Subcutaneous abdominal adipose tissue (tissue), 5 donors: ENCODE measurements at regions not wholly inside any gene's neighbourhood (a gene's known extent, or its start where the extent isn't known, plus 50 kb on each side); places are given as distances from the start of the nearest gene placed in this dataset.

Source experiments
- H3K27ac ChIP-seq: one replicate; pipeline ENCODE4 v1.7.0; 2013; ENCODE audit warnings: low read depth, mild to moderate bottlenecking, inconsistent platforms, low read length, moderate library complexity
- H3K27me3 ChIP-seq, 5 donors: one replicate each; pipeline ENCODE4 v1.7.0; 2013; ENCODE audit warnings: low read length in 5 of 5, inconsistent platforms in 1 of 5; ENCODE audit not compliant: control insufficient read depth in 5 of 5, insufficient read depth in 4 of 5
- H3K36me3 ChIP-seq, 5 donors: one replicate each; pipeline ENCODE4 v1.7.0; 2013; ENCODE audit warnings: low read length in 5 of 5; ENCODE audit not compliant: control insufficient read depth in 5 of 5, insufficient read depth in 5 of 5
- H3K4me1 ChIP-seq, 5 donors: one replicate each; pipeline ENCODE4 v1.7.0; 2013; ENCODE audit warnings: low read length in 5 of 5, mild to moderate bottlenecking in 3 of 5, moderate library complexity in 1 of 5; ENCODE audit not compliant: control insufficient read depth in 5 of 5, insufficient read depth in 5 of 5
- H3K4me3 ChIP-seq, 5 donors: one replicate each; pipeline ENCODE4 v1.7.0; 2013; ENCODE audit warnings: low read length in 5 of 5, low read depth in 1 of 5
- H3K9ac ChIP-seq, 5 donors: one replicate each; pipeline ENCODE4 v1.7.0; 2013; ENCODE audit warnings: low read length in 5 of 5, mild to moderate bottlenecking in 4 of 5, moderate library complexity in 3 of 5
- H3K9me3 ChIP-seq, 5 donors: one replicate each; pipeline ENCODE4 v1.7.0; 2013; ENCODE audit warnings: low read length in 5 of 5; ENCODE audit not compliant: control insufficient read depth in 5 of 5
- donor health status: healthy.
- donor health status: healthy.
- donor health status: healthy.
- donor health status: healthy.
- donor health status: healthy.

DNA sequence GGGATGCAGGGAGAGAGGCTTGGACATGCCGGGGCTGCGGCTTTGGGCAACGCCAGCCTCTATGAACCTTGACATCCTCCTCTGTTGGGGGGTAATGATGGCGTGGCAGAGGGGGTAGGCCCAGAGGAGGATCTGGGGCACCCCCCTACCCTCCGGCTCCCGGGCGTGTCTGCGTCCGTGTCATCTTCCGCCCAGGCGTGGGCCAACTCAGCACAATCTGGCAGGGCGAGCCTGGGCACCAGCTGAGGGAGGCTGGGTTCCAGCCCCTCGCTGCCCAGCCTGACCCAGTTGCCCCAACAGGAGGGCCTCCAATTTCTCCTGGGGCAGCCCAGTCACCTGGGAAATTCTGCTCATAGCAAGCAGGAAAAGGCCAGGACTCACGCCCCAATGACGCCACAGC, 62.9 kb upstream of the IL17B start:
- peaks cover 4 to 28% (median 19%) of the 10 kb centered on the region in 5 donors for H3K4me1 ChIP-seq
- H3K36me3 ChIP-seq: no peaks in the 10 kb centered on the region
- H3K9ac ChIP-seq: no peak overlapping the region
- no peaks in the 10 kb centered on the region for H3K27me3 ChIP-seq
- H3K4me3 ChIP-seq: no peak overlapping the region
- H3K27ac ChIP-seq: no peak overlapping the region
- no peaks in the 10 kb centered on the region for H3K9me3 ChIP-seq

DNA sequence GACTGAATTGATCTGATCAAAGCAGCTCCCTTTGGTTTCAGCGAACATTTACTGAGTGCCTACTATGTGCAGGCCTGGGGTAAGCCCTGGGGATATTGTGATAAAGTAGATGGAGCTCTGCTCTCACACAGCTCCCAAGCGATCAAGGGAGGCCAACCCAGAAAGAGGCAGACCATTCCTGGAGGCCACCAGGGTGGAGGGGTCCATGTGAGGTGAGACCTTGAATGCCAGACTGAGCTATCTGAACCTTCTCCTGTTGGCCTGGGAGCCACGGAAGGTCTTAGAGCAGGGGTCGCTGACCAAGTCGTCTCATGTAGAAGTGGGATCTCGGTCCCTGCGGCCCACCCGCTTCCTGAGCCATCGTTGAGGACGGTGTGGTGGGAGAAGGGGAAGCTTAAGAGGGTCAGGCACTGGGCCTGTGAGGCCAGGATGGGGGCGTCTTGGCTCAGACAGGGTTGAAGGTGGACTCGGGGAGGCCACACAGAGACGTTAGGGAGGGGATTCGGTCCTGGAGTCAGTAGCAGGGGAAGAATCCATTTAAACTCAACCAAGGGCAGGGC, 62.2 kb upstream of the IL17B start:
- H3K36me3 ChIP-seq: no peaks in the 10 kb centered on the region
- no peak overlapping the region for H3K9ac ChIP-seq
- no peaks in the 10 kb centered on the region for H3K9me3 ChIP-seq
- H3K27ac ChIP-seq: no peak overlapping the region
- peaks cover 4 to 27% (median 19%) of the 10 kb centered on the region in 5 donors for H3K4me1 ChIP-seq
- no peaks in the 10 kb centered on the region for H3K27me3 ChIP-seq
- no peak overlapping the region for H3K4me3 ChIP-seq

DNA sequence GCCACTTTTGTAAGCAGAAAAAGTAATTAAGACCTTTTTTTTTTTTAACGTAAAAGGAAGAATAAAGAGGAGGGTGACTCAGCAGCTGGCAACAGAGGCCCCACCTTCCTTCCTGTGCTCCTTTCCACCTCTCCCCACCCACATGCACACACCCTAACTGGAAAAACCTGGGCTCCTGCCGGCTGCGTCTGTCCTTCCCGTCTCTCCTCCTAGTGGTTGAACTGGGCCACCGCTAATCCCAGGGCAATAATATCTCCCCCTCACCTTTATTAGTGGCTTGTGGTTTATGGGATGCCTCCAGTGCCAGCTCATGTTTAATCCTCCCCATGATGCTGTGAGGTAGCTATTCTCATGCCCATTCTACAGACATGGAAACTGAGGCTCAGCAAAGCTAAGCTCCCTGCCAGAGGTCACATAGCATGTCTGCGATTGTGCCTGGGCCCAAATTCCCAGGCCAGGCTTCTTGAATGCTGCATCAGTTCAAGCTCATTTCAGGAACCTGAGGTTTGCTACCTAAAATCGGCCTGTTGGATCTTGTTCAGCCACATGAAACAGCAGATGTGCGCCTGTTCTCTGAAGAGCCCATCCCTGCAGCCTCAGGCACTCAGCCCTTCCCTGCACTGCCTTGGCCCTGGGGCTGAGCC, 60.9 kb upstream of the IL17B start:
- peaks cover 0 to 22% (median 10%) of the 10 kb centered on the region in 5 donors for H3K4me1 ChIP-seq
- no peaks in the 10 kb centered on the region for H3K9me3 ChIP-seq
- no peaks in the 10 kb centered on the region for H3K36me3 ChIP-seq
- H3K9ac ChIP-seq: no peak overlapping the region
- H3K27me3 ChIP-seq: no peaks in the 10 kb centered on the region
- H3K27ac ChIP-seq: no peak overlapping the region
- H3K4me3 ChIP-seq: no peak overlapping the region

DNA sequence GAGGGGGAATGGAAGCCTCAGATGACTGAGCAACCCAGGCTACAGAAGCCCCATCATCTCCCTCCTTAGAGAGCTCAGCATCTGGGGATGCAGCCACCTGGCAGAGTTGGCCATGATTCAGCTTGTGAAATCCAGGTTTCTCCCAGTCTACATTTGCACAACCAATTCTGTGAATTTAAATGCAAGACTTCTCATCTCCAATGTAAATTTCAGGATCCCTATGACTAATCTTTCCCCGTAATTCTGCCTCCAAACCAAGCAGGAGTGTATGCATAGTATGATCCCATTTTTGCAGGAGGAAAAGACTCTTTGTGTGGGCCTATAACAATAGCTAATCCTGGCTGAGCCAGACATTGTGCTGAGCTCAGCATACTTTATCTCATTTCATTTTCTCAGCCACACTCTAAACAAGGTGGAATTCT, 59.6 kb upstream of the IL17B start:
- Histone ChIP-seq H3K27ac (no peak overlapping the region), H3K27me3 (no peaks in the 10 kb centered on the region), H3K9me3 (no peaks in the 10 kb centered on the region), H3K4me3 (no peak overlapping the region), H3K9ac (no peak overlapping the region), H3K36me3 (no peaks in the 10 kb centered on the region), H3K4me1 (peaks cover 0 to 22% (median 10%) of the 10 kb centered on the region in 5 donors)

DNA sequence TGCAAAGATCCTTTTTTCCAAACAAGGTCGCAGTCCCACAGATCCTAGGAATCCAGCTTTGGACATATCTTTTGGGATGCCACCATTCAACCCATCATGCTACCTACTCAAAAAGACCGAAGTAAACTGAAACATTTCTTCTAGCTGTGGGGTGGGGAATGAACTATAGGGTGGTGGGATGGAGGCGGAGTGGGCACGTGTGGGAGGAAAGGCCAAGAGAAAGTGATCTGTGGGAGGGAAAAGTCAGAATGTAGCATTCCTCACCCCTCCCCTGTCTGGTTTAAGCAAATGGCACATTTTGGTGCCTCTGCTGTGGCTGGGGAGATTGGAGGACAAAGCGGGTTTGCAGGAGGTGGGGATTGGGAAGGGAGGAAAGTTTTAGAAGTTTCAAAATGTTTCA, 59.2 kb upstream of the IL17B start:
- H3K27ac ChIP-seq: no peak overlapping the region
- no peaks in the 10 kb centered on the region for H3K27me3 ChIP-seq
- H3K36me3 ChIP-seq: no peaks in the 10 kb centered on the region
- H3K9ac ChIP-seq: no peak overlapping the region
- H3K4me3 ChIP-seq: no peak overlapping the region
- H3K9me3 ChIP-seq: no peaks in the 10 kb centered on the region
- H3K4me1 ChIP-seq: peaks cover 0 to 22% (median 10%) of the 10 kb centered on the region in 5 donors

DNA sequence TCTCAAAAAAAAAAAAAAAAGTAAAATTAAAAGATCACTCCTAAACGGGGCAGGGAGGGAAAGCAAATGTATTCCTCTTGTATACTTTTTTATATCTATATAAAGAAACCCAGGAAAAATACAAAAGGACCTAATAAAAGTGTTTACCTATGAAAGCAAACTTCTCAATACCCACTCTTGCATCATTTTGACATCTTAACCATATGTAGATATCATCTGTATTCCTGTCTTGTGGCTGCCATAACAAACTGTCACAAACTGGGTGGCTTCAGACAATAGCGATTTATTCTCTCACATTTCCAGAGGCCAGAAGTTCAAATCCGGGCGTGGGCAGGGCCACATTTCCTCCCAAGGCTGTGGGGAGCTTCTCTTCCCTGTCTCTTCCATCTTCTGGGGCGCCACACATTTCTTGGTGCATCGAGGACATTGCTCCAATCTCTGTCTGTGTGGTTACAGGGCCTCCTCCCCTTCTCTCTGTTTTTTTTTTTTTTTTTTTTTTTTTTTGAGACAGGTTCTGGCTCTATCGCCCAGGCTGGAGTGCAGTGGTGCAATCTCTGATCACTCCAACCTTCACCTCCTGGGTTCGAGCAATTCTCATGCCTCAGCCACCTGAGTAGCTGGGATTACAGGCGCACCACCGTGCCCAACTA, 58.4 kb upstream of the IL17B start:
- Histone ChIP-seq H3K4me3 (no peak overlapping the region), H3K4me1 (peaks cover 0 to 15% (median 4%) of the 10 kb centered on the region in 5 donors), H3K27me3 (no peaks in the 10 kb centered on the region), H3K9ac (no peak overlapping the region), H3K36me3 (no peaks in the 10 kb centered on the region), H3K9me3 (no peaks in the 10 kb centered on the region), H3K27ac (no peak overlapping the region)

DNA sequence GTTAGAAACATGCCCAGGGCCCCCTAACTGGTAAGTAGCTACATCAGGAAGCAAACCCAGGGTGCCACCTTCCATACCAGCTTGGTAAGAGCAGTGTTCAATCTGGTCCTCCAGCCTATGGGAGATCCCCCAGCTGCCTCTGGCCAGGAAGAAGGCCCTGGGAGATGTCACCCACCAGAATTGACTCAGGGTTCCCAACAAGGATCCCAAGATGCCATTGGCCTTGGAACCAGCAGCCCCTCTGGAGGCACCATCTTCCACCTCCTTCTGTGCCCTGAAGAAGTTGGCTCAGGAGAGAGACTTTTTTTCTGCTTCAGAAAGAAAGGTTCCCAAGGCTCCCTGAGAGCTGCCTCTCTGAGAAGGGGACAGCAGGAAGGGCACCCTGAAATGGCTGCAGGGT, 56.6 kb upstream of the IL17B start:
- H3K27ac ChIP-seq: no peak overlapping the region
- H3K4me1 ChIP-seq: peaks cover 2 to 15% (median 3%) of the 10 kb centered on the region in 5 donors
- peaks cover 0 to 9% (median 2%) of the 10 kb centered on the region in 5 donors for H3K36me3 ChIP-seq
- no peak overlapping the region for H3K4me3 ChIP-seq
- H3K27me3 ChIP-seq: no peaks in the 10 kb centered on the region
- H3K9me3 ChIP-seq: no peaks in the 10 kb centered on the region
- no peak overlapping the region for H3K9ac ChIP-seq

DNA sequence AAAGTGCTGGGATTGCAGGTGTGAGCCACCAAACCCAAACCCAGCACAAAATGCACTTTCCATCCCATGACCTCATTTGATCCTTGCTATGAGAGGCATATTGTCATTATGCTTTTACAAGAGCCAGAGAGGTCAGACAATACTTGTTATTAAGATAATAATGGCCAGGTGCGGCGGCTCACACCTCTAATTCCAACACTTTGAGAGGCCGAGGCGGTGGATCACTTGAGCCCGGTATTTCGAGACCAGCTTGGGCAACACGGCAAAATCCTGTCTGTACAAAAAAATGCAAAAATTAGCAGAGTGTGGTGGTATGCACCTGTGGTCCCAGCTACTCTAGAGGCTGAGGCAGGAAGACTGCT, 55.9 kb upstream of the IL17B start:
- no peak overlapping the region for H3K9ac ChIP-seq
- H3K4me1 ChIP-seq: peaks cover 2 to 19% (median 10%) of the 10 kb centered on the region in 5 donors
- no peak overlapping the region for H3K4me3 ChIP-seq
- no peaks in the 10 kb centered on the region for H3K9me3 ChIP-seq
- H3K27ac ChIP-seq: no peak overlapping the region
- peaks cover 0 to 15% (median 7%) of the 10 kb centered on the region in 5 donors for H3K36me3 ChIP-seq
- H3K27me3 ChIP-seq: no peaks in the 10 kb centered on the region

DNA sequence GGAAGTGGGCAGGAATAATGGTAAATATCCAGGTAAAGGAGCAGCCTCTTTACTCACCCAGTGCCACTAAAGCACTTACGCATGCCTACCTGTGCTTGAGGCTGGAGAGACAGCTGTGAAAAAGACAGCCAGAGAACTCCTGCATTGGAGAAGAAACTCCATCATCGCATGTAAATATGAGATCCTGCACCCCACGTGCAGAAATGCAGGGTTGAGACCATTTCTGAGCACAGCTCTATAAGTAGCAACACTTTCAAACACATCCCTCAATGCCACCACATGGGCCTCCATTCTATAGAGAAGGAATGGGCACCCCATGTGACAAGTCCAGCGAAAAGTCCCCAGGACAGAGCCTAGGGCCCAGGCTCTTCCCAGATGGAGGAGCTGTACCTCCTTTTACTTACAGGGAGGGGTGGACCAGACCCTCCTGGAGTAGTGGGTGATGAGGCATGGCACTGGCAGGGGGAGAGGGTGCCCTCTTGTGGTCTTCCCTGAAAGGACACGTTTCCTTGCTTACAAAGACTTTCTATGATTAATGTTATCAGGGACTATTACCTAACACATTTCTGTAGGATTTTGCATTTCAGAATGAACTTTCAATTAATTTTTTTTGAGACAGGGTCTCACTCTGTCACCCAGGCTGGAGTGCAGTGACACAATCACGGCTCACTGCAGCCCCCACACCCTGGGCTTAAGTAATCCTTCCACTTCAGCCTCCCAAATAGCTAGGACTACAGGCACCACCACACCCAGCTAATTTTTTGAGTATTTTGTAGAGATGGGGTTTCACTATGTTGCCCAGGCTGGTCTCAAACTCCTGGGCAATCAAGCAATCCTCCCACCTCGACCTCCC, 55.3 kb upstream of the IL17B start:
- H3K27ac ChIP-seq: no peak overlapping the region
- H3K4me1 ChIP-seq: peaks cover 4 to 19% (median 16%) of the 10 kb centered on the region in 5 donors
- H3K36me3 ChIP-seq: peaks cover 0 to 21% (median 12%) of the 10 kb centered on the region in 5 donors
- no peak overlapping the region for H3K9ac ChIP-seq
- no peaks in the 10 kb centered on the region for H3K9me3 ChIP-seq
- no peaks in the 10 kb centered on the region for H3K27me3 ChIP-seq
- no peak overlapping the region for H3K4me3 ChIP-seq
